SK-N-SH (cell line): ENCODE measurements at regions not wholly inside any gene's neighbourhood (a gene's known extent, or its start where the extent isn't known, plus 50 kb on each side); places are given as distances from the start of the nearest gene placed in this dataset.

Experiments used
- CTCF ChIA-PET: fragments of 300-600, 350-600 bp; formaldehyde crosslinking; extraction: SDS; loops from one replicate; lab custom pipeline; 2021; lab: Yijun Ruan, JAX
- POLR2A ChIA-PET: fragments of 350-600 bp; sonication (Branson Sonifier 250); formaldehyde crosslinking; extraction: SDS; loops from one replicate; lab custom pipeline; 2020; ENCODE audit warnings: antibody characterized with exemption, inconsistent platforms; lab: Yijun Ruan, JAX
- DNase-seq: peaks from one replicate; pipeline ENCODE4 v3.0.0; 2012
- H2AFZ ChIP-seq: fragments of 200-600 bp; sonication (generic); 2 replicates; pipeline ENCODE4 v1.8.1; 2016; ENCODE audit warnings: antibody characterized with exemption, mild to moderate bottlenecking, low read depth
- H3F3A ChIP-seq: fragments of 200-600 bp; sonication (generic); replicated peaks from 2 replicates; pipeline ENCODE3; 2016; ENCODE audit warnings: antibody characterized with exemption, mild to moderate bottlenecking; ENCODE audit not compliant: insufficient read depth
- H3K27ac ChIP-seq, 2 experiments: fragments of 200-500 bp in 1 of 2; fragments of 200-600 bp in 1 of 2; sonication (Bioruptor generic) in 1 of 2; sonication (generic), shearing (Covaris generic) in 1 of 2; 2 replicates each; pipeline versions ENCODE4 v1.5.1 to v1.6.1; 2014 to 2016; ENCODE audit warnings: low read depth in 2 of 2, inconsistent platforms in 1 of 2, low read length in 1 of 2, mild to moderate bottlenecking in 1 of 2, mixed read lengths in 1 of 2
- H3K27me3 ChIP-seq: fragments of 200-600 bp; sonication (generic), shearing (Covaris generic); 2 replicates; pipeline ENCODE4 v1.6.1; 2016; ENCODE audit warnings: mixed run types; ENCODE audit not compliant: insufficient read depth
- H3K36me3 ChIP-seq, 2 experiments: fragments of 200-500 bp in 1 of 2; fragments of 200-600 bp in 1 of 2; sonication (Bioruptor generic) in 1 of 2; sonication (generic) in 1 of 2; replicated peaks in 1 of 2; 2 replicates each; pipeline versions ENCODE3 to v1.5.1; 2014 to 2016; ENCODE audit warnings: low read length in 1 of 2, mild to moderate bottlenecking in 1 of 2; ENCODE audit not compliant: insufficient read depth in 2 of 2, control insufficient read depth in 1 of 2
- H3K4me1 ChIP-seq, 2 experiments: fragments of 200-500 bp in 1 of 2; fragments of 200-600 bp in 1 of 2; sonication (Bioruptor generic) in 1 of 2; sonication (generic), shearing (Covaris generic) in 1 of 2; 2 replicates each; pipeline versions ENCODE4 v1.5.1 to v1.6.1; 2014 to 2016; ENCODE audit warnings: low read depth in 1 of 2, low read length in 1 of 2, mixed run types in 1 of 2; ENCODE audit not compliant: insufficient read depth in 2 of 2, control insufficient read depth in 1 of 2
- H3K4me2 ChIP-seq: fragments of 200-600 bp; sonication (generic), shearing (Covaris generic); 2 replicates; pipeline ENCODE4 v1.6.1; 2017; ENCODE audit warnings: mixed run types
- H3K4me3 ChIP-seq, 2 experiments: fragments of 200-500 bp in 1 of 2; fragments of 200-600 bp in 1 of 2; sonication (Bioruptor generic) in 1 of 2; sonication (generic), shearing (Covaris generic) in 1 of 2; 2 replicates each; pipeline versions ENCODE4 v1.5.1 to v1.8.1; 2014 to 2016; ENCODE audit warnings: low read depth in 2 of 2, inconsistent platforms in 1 of 2, low read length in 1 of 2, mild to moderate bottlenecking in 1 of 2, mixed read lengths in 1 of 2, moderate library complexity in 1 of 2
- H3K79me2 ChIP-seq: fragments of 200-600 bp; sonication (generic); 2 replicates; pipeline ENCODE4 v1.8.1; 2017; ENCODE audit warnings: mild to moderate bottlenecking; ENCODE audit not compliant: insufficient read depth
- H3K9ac ChIP-seq: fragments of 200-600 bp; sonication (generic); 2 replicates; pipeline ENCODE4 v1.6.1; 2017; ENCODE audit warnings: mixed run types
- H3K9me2 ChIP-seq: fragments of 200-600 bp; sonication (generic); 2 replicates; pipeline ENCODE4 v1.6.1; 2017; ENCODE audit warnings: mixed run types
- H3K9me3 ChIP-seq: fragments of 200-600 bp; sonication (generic); 2 replicates; pipeline ENCODE4 v1.6.1; 2017; ENCODE audit warnings: mixed run types, mild to moderate bottlenecking, moderate library complexity
- H4K20me1 ChIP-seq: fragments of 200-600 bp; sonication (generic); 2 replicates; pipeline ENCODE4 v1.6.1; 2017; ENCODE audit warnings: mild to moderate bottlenecking, mixed run types; ENCODE audit not compliant: insufficient read depth
- FOXJ3 ChIP-seq: sonication (generic); formaldehyde crosslinking; IDR thresholded peaks from 2 replicates; pipeline ENCODE4 v1.5.1; 2020; ENCODE audit warnings: mild to moderate bottlenecking, missing genetic modification reagents
- GABPA ChIP-seq: IDR thresholded peaks from 2 replicates; pipeline ENCODE4 v1.4.0; 2012; ENCODE audit warnings: low read depth, mild to moderate bottlenecking
- GATA2 ChIP-seq: sonication (generic); formaldehyde crosslinking; IDR thresholded peaks from 2 replicates; pipeline ENCODE4 v1.5.0; 2020; ENCODE audit warnings: mild to moderate bottlenecking, missing genetic modification reagents
- NFIC ChIP-seq: IDR thresholded peaks from 2 replicates; pipeline ENCODE4 v1.4.0; 2012; ENCODE audit warnings: borderline replicate concordance
- POLR2AphosphoS5 ChIP-seq: IDR thresholded peaks from 2 replicates; pipeline ENCODE4 v1.6.1; 2012; ENCODE audit warnings: low read depth, low read length
- REST ChIP-seq: IDR thresholded peaks from 2 replicates; pipeline ENCODE4 v1.6.1; 2012; ENCODE audit warnings: mild to moderate bottlenecking, low read depth, low read length, moderate library complexity
- RXRA ChIP-seq: IDR thresholded peaks from 2 replicates; pipeline ENCODE4 v1.4.0; 2012; ENCODE audit warnings: low read depth, mild to moderate bottlenecking, borderline replicate concordance
- USF2 ChIP-seq: fragments of 150-350 bp; IDR thresholded peaks from 2 replicates; pipeline ENCODE4 v1.6.1; 2017; ENCODE audit warnings: antibody characterized with exemption, low read length, low read depth, borderline replicate concordance
- WGBS: methylation state at CpG from one replicate; pipeline ENCODE4 v1.1.6; 2017; ENCODE audit warnings: low lambda C conversion rate; 5-methylcytosine and 5-hydroxymethylcytosine counted together

- no peak overlapping the region for H3K4me3 ChIP-seq
- no peaks in the 10 kb centered on the region for H3K79me2 ChIP-seq
- H2AFZ ChIP-seq = no peak overlapping the region
- H3K27me3 ChIP-seq = no peaks in the 10 kb centered on the region
- no peaks in the 10 kb centered on the region for H3K9me2 ChIP-seq
- H3F3A ChIP-seq = no peaks in the 10 kb centered on the region
- no peak overlapping the region; a peak in 1 of 4 replicates for H3K27ac ChIP-seq
- no peaks in the 10 kb centered on the region for H4K20me1 ChIP-seq
- ChIA-PET CTCF (interaction anchor here (1.1 kb wide), 1 partner anchor 98 kb away, joined by 3 read pairs; no protein-coding TSS in a partner anchor), POLR2A (interaction anchor here (0.6 kb wide), 1 partner anchor 209 kb away, joined by 4 read pairs; the partner anchor contains the start of gene MSX2)
- no peak overlapping the region for H3K9ac ChIP-seq
- no peak for DNase-seq
- no peak for TF ChIP-seq GATA2 (CRISPR knock-in tag)
- no peak for TF ChIP-seq NFIC
- H3K4me1 ChIP-seq = no peaks in the 10 kb centered on the region; a peak in 1 of 4 replicates
- 63% methylated on average over 9 of the region's 10 CpGs for WGBS
- no peaks in the 10 kb centered on the region for H3K36me3 ChIP-seq
- no peaks in the 10 kb centered on the region for H3K9me3 ChIP-seq
- H3K4me2 ChIP-seq = no peak overlapping the region
Observed at GRCh38 chr5:174514983-174515394, 209.4 kb upstream of the MSX2 start.

DNA sequence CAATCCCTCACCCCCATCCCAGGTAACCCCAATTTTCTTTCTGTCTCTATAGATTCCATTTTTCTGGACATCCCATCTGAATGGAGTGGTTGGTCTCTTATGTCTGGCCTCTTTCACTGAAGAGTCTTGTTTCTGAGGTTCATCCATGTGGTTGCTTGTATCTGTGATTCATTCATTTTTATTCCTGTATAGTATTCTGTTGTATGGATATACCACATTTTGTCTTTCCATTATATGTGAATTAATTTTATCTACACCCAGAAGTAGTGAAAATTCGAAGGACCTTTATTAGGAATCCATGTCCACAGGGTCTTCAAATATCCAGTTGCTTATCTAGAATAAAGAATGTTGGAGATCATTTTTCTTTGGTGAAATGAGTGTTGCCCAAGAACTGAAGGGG is 207.6 kb upstream of the MSX2 start:
- Histone ChIP-seq H4K20me1 (no peaks in the 10 kb centered on the region), H3K9me2 (no peaks in the 10 kb centered on the region), H3K9me3 (no peaks in the 10 kb centered on the region), H3K79me2 (no peaks in the 10 kb centered on the region), H3K27ac (no peak overlapping the region), H3F3A (no peaks in the 10 kb centered on the region), H3K9ac (no peak overlapping the region), H3K4me2 (no peak overlapping the region), H3K4me3 (no peak overlapping the region), H3K36me3 (no peaks in the 10 kb centered on the region), H2AFZ (no peak overlapping the region), H3K4me1 (peaks cover 0 to 11% of the 10 kb centered on the region in 2 experiments; a peak in 2 of 4 replicates), H3K27me3 (no peaks in the 10 kb centered on the region)
- 6% methylated on average over 1 of the region's 1 CpG for WGBS
- no peak for DNase-seq
- ChIA-PET CTCF (no interaction called here), POLR2A (no interaction called here)
- TF ChIP-seq USF2 (no peak), POLR2AphosphoS5 (no peak), REST (no peak), RXRA (no peak), GABPA (no peak), FOXJ3 (CRISPR knock-in tag) (no peak)
